Adrenal gland (tissue), 9 donors: ENCODE measurements at regions not wholly inside any gene's neighbourhood (a gene's known extent, or its start where the extent isn't known, plus 50 kb on each side); places are given as distances from the start of the nearest gene placed in this dataset.

ENCODE experiments used
- DNase-seq, 7 donors: peaks; one replicate each; pipeline ENCODE4 v3.0.0-alpha.2; 2019 to 2020
- H3K27ac ChIP-seq, 5 donors: fragments of 200-600 bp; sonication (generic) in 4 of 5; 1 replicate in 3 of 5; 2 replicates in 2 of 5; pipeline versions ENCODE4 v1.5.1 to v1.8.0; 2016 to 2020; ENCODE audit warnings: mild to moderate bottlenecking in 1 of 5
- H3K27me3 ChIP-seq: fragments of 200-600 bp; 2 replicates; pipeline ENCODE4 v1.8.0; 2021
- H3K36me3 ChIP-seq, 2 donors: fragments of 200-600 bp; replicated peaks in 1 of 2; 1 replicate in 1 of 2; 2 replicates in 1 of 2; pipeline versions ENCODE4 v1.5.1 to v1.8.0; 2018 to 2022
- H3K4me1 ChIP-seq, 2 donors: fragments of 200-600 bp; replicated peaks in 1 of 2; 1 replicate in 1 of 2; 2 replicates in 1 of 2; pipeline versions ENCODE4 v1.5.1 to v1.8.0; 2018 to 2021
- H3K4me3 ChIP-seq, 4 donors: fragments of 200-600 bp; sonication (generic) in 3 of 4; one replicate each; pipeline ENCODE4 v1.5.1; 2016 to 2018
- H3K9me3 ChIP-seq, 3 donors: fragments of 200-600 bp; sonication (generic) in 1 of 3; replicated peaks in 1 of 3; 1 replicate in 2 of 3; 2 replicates in 1 of 3; pipeline versions ENCODE4 v1.5.1 to v1.8.0; 2016 to 2021
- POLR2A ChIP-seq, 2 donors: fragments of 450-650 bp; IDR thresholded peaks; one replicate each; pipeline ENCODE4 v1.6.1; 2017; ENCODE audit warnings: antibody characterized with exemption in 2 of 2, mild to moderate bottlenecking in 2 of 2, moderate library complexity in 1 of 2
- WGBS, 4 donors: extraction: QIAGEN DNeasy Blood & Tissue Kit in 2 of 4; methylation state at CpG; one replicate each; pipeline versions ENCODE4 v1.1.5 to v1.1.7; 2013 to 2017; 5-methylcytosine and 5-hydroxymethylcytosine counted together
- intact Hi-C, 2 donors: fragments of 100-400 bp; cut with DNase I; formaldehyde crosslinking; loops; one replicate each; pipeline versions ENCODE4 v1.14.1 to v1.15.0; 2022 to 2023
- TF ChIP-seq, protein P1 (sequence below), 6 experiments: fragments of 450-650 bp in 4 of 6; fragments of 200-600 bp in 2 of 6; sonication (generic) in 1 of 6; IDR thresholded peaks; 1 replicate in 5 of 6; 2 replicates in 1 of 6; pipeline versions ENCODE4 v1.5.1 to v1.8.0; 2016 to 2021; ENCODE audit warnings: antibody characterized with exemption in 6 of 6, mild to moderate bottlenecking in 2 of 6, moderate library complexity in 1 of 6
- donor health status: healthy with polysubstance abuse.
- donor health status: Bipolar disorder and iron deficiency.
- donor health status: DM: yes; HTN: yes; CAD: no.
- donor health status: DM: no; HTN: no; CAD: no.
- donor health status: DM: no; HTN: no; CAD: no.

DNA sequence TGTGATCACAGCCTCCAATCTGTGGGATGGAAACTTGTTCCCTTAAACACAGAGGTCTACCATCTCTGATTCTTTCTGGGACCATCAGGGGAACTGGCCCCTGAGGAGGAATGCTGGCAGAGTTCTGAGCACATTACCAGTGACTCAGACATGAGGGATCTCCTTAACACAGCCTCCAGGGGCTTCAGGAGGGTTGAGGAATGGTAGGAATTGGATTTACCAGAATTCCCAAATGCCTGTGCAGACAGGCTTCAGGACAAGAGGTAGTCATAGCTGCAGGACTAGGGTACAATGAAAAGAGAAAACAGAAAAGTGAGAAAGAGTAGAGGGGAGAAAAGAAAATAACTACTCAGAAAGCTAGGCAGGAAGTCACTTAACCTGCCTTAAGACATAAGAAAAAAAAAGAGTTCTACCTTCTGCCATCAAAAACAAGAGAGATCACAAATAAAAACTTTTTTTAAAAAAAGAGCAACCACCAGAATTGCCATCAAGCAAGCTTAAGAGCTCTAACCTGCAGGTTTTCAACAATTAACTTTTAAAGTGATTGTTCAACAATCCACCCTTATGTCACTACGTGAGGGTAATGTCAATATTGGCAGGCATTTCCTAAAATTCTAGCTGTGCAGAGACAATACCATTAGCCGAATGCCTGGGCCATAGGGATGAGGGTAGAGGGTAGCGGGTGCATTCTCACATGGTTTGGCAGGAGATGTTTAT lies 524.4 kb downstream of the BCL11A start:
- Histone ChIP-seq H3K9me3 (peaks cover 0 to 5% (median 0%) of the 10 kb centered on the region in 3 donors), H3K4me3 (no peak overlapping the region), H3K27me3 (no peaks in the 10 kb centered on the region), H3K27ac (no peak overlapping the region), H3K36me3 (no peaks in the 10 kb centered on the region), H3K4me1 (no peaks in the 10 kb centered on the region)
- DNase-seq: no peak
- intact Hi-C loops: no loop called here
- no peak for TF ChIP-seq POLR2A (IDR thresholded peaks at IDR 0.05)
- TF ChIP-seq, protein P1, sequence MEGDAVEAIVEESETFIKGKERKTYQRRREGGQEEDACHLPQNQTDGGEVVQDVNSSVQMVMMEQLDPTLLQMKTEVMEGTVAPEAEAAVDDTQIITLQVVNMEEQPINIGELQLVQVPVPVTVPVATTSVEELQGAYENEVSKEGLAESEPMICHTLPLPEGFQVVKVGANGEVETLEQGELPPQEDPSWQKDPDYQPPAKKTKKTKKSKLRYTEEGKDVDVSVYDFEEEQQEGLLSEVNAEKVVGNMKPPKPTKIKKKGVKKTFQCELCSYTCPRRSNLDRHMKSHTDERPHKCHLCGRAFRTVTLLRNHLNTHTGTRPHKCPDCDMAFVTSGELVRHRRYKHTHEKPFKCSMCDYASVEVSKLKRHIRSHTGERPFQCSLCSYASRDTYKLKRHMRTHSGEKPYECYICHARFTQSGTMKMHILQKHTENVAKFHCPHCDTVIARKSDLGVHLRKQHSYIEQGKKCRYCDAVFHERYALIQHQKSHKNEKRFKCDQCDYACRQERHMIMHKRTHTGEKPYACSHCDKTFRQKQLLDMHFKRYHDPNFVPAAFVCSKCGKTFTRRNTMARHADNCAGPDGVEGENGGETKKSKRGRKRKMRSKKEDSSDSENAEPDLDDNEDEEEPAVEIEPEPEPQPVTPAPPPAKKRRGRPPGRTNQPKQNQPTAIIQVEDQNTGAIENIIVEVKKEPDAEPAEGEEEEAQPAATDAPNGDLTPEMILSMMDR (IDR thresholded peaks at IDR 0.05): no peak
- 49 to 75% (median 54%) methylated on average over 3 of the region's 3 CpGs for WGBS, 4 donors

DNA sequence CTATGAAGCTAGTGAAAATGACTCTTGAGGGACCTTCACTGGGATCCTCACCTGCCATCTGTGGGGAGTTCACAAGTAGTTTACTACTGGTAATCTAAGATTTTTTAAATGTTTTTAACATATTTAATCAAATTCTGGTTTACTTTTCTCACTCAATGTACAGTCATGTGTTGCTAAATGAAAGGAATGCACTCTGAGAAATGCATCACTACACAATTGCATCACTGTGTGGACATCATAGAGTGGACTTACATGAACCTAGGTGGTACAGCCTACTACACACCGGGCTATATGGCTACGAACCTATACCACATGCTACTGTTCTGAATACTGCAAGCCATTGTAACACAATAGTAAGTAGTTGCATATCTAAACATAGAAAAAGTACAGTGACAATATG lies 528.0 kb downstream of the BCL11A start:
- H3K9me3 ChIP-seq: no peaks in the 10 kb centered on the region
- H3K4me1 ChIP-seq: no peaks in the 10 kb centered on the region
- intact Hi-C loops: no loop called here
- DNase-seq: no peak
- no peaks in the 10 kb centered on the region for H3K36me3 ChIP-seq
- no peak overlapping the region for H3K4me3 ChIP-seq
- no peak for TF ChIP-seq POLR2A (IDR thresholded peaks at IDR 0.05)
- TF ChIP-seq, protein P1 (IDR thresholded peaks at IDR 0.05): no peak
- H3K27ac ChIP-seq: no peak overlapping the region
- H3K27me3 ChIP-seq: no peaks in the 10 kb centered on the region
- 96 to 100% (median 97%) methylated on average over 2 of the region's 2 CpGs for WGBS, 4 donors

DNA sequence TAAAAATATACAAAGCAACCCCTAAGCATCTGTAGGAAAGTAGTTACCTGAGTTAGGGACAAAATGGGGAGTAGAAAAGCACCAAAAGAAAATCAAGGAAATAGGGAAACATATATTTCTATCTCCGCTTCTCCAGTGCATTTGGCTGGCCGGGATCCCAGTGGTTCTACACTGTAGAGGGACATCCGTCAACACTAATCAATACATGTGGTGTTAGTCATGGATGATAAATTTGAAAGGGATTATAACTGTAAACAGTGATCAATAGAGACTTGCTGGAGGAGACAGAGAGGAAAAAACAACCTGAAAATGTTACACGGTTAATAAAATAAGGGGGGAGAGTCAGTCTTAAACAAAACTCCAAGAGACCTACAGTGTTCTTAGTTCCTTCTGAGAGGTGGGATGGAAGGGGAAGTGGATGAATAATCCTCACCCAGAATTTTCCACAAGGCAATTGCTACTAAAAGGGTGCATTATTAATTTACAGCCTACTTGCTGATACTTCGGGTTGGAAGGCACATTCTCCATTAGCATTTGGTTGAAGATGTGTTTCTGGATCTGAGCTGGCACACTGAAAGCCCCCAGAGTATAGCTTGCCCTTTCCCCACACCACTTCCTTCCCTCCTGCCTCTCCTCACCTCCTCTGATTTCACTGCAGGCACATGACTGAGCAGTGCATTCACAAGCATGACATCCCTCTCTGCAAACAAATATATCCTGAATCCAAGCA lies 530.0 kb downstream of the BCL11A start:
- intact Hi-C loops: no loop called here
- no peaks in the 10 kb centered on the region for H3K36me3 ChIP-seq
- no peak overlapping the region for H3K27ac ChIP-seq
- peaks cover 0 to 4% (median 0%) of the 10 kb centered on the region in 3 donors for H3K9me3 ChIP-seq
- WGBS, 4 donors: 74 to 86% (median 76%) methylated on average over 5 of the region's 5 CpGs
- DNase-seq: no peak
- no peaks in the 10 kb centered on the region for H3K4me1 ChIP-seq
- no peak overlapping the region for H3K4me3 ChIP-seq
- no peaks in the 10 kb centered on the region for H3K27me3 ChIP-seq
- no peak for TF ChIP-seq POLR2A (IDR thresholded peaks at IDR 0.05)

DNA sequence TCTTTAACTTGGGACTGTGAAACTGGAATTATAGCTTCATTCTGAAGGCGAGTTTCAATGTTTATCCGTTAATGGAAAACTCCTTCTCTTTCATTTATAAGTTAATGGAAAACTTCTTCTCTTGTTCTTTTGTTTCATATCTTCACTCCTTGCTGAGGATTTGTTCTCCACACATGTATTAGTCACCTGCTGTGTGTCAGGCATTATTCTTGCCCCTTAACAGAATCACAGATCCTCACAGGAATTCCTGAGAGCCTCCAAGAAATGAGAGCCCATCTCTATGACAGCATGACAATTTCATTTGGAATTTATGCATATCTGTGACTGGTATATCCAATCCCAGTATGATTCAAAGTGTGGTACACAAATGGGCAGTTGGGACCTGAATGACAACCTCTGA lies 545.8 kb downstream of the BCL11A start:
- no peak for DNase-seq
- 88 to 96% (median 90%) methylated on average over 2 of the region's 2 CpGs for WGBS, 4 donors
- H3K4me3 ChIP-seq: no peak overlapping the region
- TF ChIP-seq, protein P1 (IDR thresholded peaks at IDR 0.05): no peak
- TF ChIP-seq POLR2A (IDR thresholded peaks at IDR 0.05): no peak
- no peak overlapping the region for H3K27ac ChIP-seq
- intact Hi-C loops: no loop called here
- no peaks in the 10 kb centered on the region for H3K9me3 ChIP-seq
- H3K4me1 ChIP-seq: no peaks in the 10 kb centered on the region
- H3K36me3 ChIP-seq: no peaks in the 10 kb centered on the region
- no peaks in the 10 kb centered on the region for H3K27me3 ChIP-seq
